SK-N-SH (cell line): ENCODE measurements at regions not wholly inside any gene's neighbourhood (a gene's known extent, or its start where the extent isn't known, plus 50 kb on each side); places are given as distances from the start of the nearest gene placed in this dataset.

Experiments
- CTCF ChIA-PET: fragments of 300-600, 350-600 bp; formaldehyde crosslinking; extraction: SDS; loops from one replicate; lab custom pipeline; 2021; lab: Yijun Ruan, JAX
- POLR2A ChIA-PET: fragments of 350-600 bp; sonication (Branson Sonifier 250); formaldehyde crosslinking; extraction: SDS; loops from one replicate; lab custom pipeline; 2020; ENCODE audit warnings: antibody characterized with exemption, inconsistent platforms; lab: Yijun Ruan, JAX
- DNase-seq: peaks from one replicate; pipeline ENCODE4 v3.0.0; 2012
- H2AFZ ChIP-seq: fragments of 200-600 bp; sonication (generic); 2 replicates; pipeline ENCODE4 v1.8.1; 2016; ENCODE audit warnings: antibody characterized with exemption, mild to moderate bottlenecking, low read depth
- H3F3A ChIP-seq: fragments of 200-600 bp; sonication (generic); replicated peaks from 2 replicates; pipeline ENCODE3; 2016; ENCODE audit warnings: antibody characterized with exemption, mild to moderate bottlenecking; ENCODE audit not compliant: insufficient read depth
- H3K27ac ChIP-seq, 2 experiments: fragments of 200-500 bp in 1 of 2; fragments of 200-600 bp in 1 of 2; sonication (Bioruptor generic) in 1 of 2; sonication (generic), shearing (Covaris generic) in 1 of 2; 2 replicates each; pipeline versions ENCODE4 v1.5.1 to v1.6.1; 2014 to 2016; ENCODE audit warnings: low read depth in 2 of 2, inconsistent platforms in 1 of 2, low read length in 1 of 2, mild to moderate bottlenecking in 1 of 2, mixed read lengths in 1 of 2
- H3K27me3 ChIP-seq: fragments of 200-600 bp; sonication (generic), shearing (Covaris generic); 2 replicates; pipeline ENCODE4 v1.6.1; 2016; ENCODE audit warnings: mixed run types; ENCODE audit not compliant: insufficient read depth
- H3K36me3 ChIP-seq, 2 experiments: fragments of 200-500 bp in 1 of 2; fragments of 200-600 bp in 1 of 2; sonication (Bioruptor generic) in 1 of 2; sonication (generic) in 1 of 2; replicated peaks in 1 of 2; 2 replicates each; pipeline versions ENCODE3 to v1.5.1; 2014 to 2016; ENCODE audit warnings: low read length in 1 of 2, mild to moderate bottlenecking in 1 of 2; ENCODE audit not compliant: insufficient read depth in 2 of 2, control insufficient read depth in 1 of 2
- H3K4me1 ChIP-seq, 2 experiments: fragments of 200-500 bp in 1 of 2; fragments of 200-600 bp in 1 of 2; sonication (Bioruptor generic) in 1 of 2; sonication (generic), shearing (Covaris generic) in 1 of 2; 2 replicates each; pipeline versions ENCODE4 v1.5.1 to v1.6.1; 2014 to 2016; ENCODE audit warnings: low read depth in 1 of 2, low read length in 1 of 2, mixed run types in 1 of 2; ENCODE audit not compliant: insufficient read depth in 2 of 2, control insufficient read depth in 1 of 2
- H3K4me2 ChIP-seq: fragments of 200-600 bp; sonication (generic), shearing (Covaris generic); 2 replicates; pipeline ENCODE4 v1.6.1; 2017; ENCODE audit warnings: mixed run types
- H3K4me3 ChIP-seq, 2 experiments: fragments of 200-500 bp in 1 of 2; fragments of 200-600 bp in 1 of 2; sonication (Bioruptor generic) in 1 of 2; sonication (generic), shearing (Covaris generic) in 1 of 2; 2 replicates each; pipeline versions ENCODE4 v1.5.1 to v1.8.1; 2014 to 2016; ENCODE audit warnings: low read depth in 2 of 2, inconsistent platforms in 1 of 2, low read length in 1 of 2, mild to moderate bottlenecking in 1 of 2, mixed read lengths in 1 of 2, moderate library complexity in 1 of 2
- H3K79me2 ChIP-seq: fragments of 200-600 bp; sonication (generic); 2 replicates; pipeline ENCODE4 v1.8.1; 2017; ENCODE audit warnings: mild to moderate bottlenecking; ENCODE audit not compliant: insufficient read depth
- H3K9ac ChIP-seq: fragments of 200-600 bp; sonication (generic); 2 replicates; pipeline ENCODE4 v1.6.1; 2017; ENCODE audit warnings: mixed run types
- H3K9me2 ChIP-seq: fragments of 200-600 bp; sonication (generic); 2 replicates; pipeline ENCODE4 v1.6.1; 2017; ENCODE audit warnings: mixed run types
- H3K9me3 ChIP-seq: fragments of 200-600 bp; sonication (generic); 2 replicates; pipeline ENCODE4 v1.6.1; 2017; ENCODE audit warnings: mixed run types, mild to moderate bottlenecking, moderate library complexity
- H4K20me1 ChIP-seq: fragments of 200-600 bp; sonication (generic); 2 replicates; pipeline ENCODE4 v1.6.1; 2017; ENCODE audit warnings: mild to moderate bottlenecking, mixed run types; ENCODE audit not compliant: insufficient read depth
- CTCF ChIP-seq: fragments of 200-600 bp; sonication (generic); IDR thresholded peaks from 2 replicates; pipeline ENCODE4 v1.6.1; 2017; ENCODE audit warnings: antibody characterized with exemption, mild to moderate bottlenecking, moderate library complexity
- ELF1 ChIP-seq: IDR thresholded peaks from 2 replicates; pipeline ENCODE4 v1.4.0; 2012
- EP300 ChIP-seq, 2 experiments: IDR thresholded peaks; 2 replicates each; pipeline versions ENCODE4 v1.4.0 to v1.6.1; 2012; ENCODE audit warnings: borderline replicate concordance in 1 of 2, low read depth in 1 of 2, low read length in 1 of 2
- FOXM1 ChIP-seq: IDR thresholded peaks from 2 replicates; pipeline ENCODE4 v1.4.0; 2012; ENCODE audit warnings: low read depth, mild to moderate bottlenecking
- JUND ChIP-seq: IDR thresholded peaks from 2 replicates; pipeline ENCODE4 v1.4.0; 2012
- MEF2A ChIP-seq: IDR thresholded peaks from 2 replicates; pipeline ENCODE4 v1.4.0; 2012; ENCODE audit warnings: low read depth, borderline replicate concordance
- MXI1 ChIP-seq: IDR thresholded peaks from 2 replicates; pipeline ENCODE4 v1.6.1; 2012; ENCODE audit warnings: mild to moderate bottlenecking, low read depth, low read length, improper control_type of control experiment
- NFIC ChIP-seq: IDR thresholded peaks from 2 replicates; pipeline ENCODE4 v1.4.0; 2012; ENCODE audit warnings: borderline replicate concordance
- NRF1 ChIP-seq: IDR thresholded peaks from 2 replicates; pipeline ENCODE4 v1.6.1; 2012; ENCODE audit warnings: low read depth, mild to moderate bottlenecking, low read length
- PBX3 ChIP-seq: IDR thresholded peaks from 2 replicates; pipeline ENCODE4; 2012
- RAD21 ChIP-seq: IDR thresholded peaks from 2 replicates; pipeline ENCODE4 v1.6.1; 2012; ENCODE audit warnings: mild to moderate bottlenecking, low read length
- RFX5 ChIP-seq: IDR thresholded peaks from 2 replicates; pipeline ENCODE4 v1.6.1; 2012; ENCODE audit warnings: mild to moderate bottlenecking, improper control_type of control experiment, low read length
- RXRA ChIP-seq: IDR thresholded peaks from 2 replicates; pipeline ENCODE4 v1.4.0; 2012; ENCODE audit warnings: low read depth, mild to moderate bottlenecking, borderline replicate concordance
- SIN3A ChIP-seq: IDR thresholded peaks from 2 replicates; pipeline ENCODE4 v1.6.1; 2012; ENCODE audit warnings: low read depth, mild to moderate bottlenecking, low read length, moderate library complexity, borderline replicate concordance
- TEAD4 ChIP-seq: IDR thresholded peaks from 2 replicates; pipeline ENCODE4 v1.4.0; 2012; ENCODE audit warnings: mild to moderate bottlenecking, borderline replicate concordance; ENCODE audit not compliant: insufficient read depth
- WGBS: methylation state at CpG from one replicate; pipeline ENCODE4 v1.1.6; 2017; ENCODE audit warnings: low lambda C conversion rate; 5-methylcytosine and 5-hydroxymethylcytosine counted together
- TF ChIP-seq, protein P1 (sequence below): IDR thresholded peaks from 2 replicates; pipeline ENCODE4 v1.4.0; 2012; ENCODE audit warnings: low read depth
- TF ChIP-seq, protein P2 (sequence below): IDR thresholded peaks from 2 replicates; pipeline ENCODE4 v1.4.0; 2012; ENCODE audit warnings: low read depth, borderline replicate concordance
- TF ChIP-seq, protein P3 (sequence below): IDR thresholded peaks from 2 replicates; pipeline ENCODE4 v1.6.1; 2012; ENCODE audit warnings: mild to moderate bottlenecking, low read depth, low read length, moderate library complexity

DNA sequence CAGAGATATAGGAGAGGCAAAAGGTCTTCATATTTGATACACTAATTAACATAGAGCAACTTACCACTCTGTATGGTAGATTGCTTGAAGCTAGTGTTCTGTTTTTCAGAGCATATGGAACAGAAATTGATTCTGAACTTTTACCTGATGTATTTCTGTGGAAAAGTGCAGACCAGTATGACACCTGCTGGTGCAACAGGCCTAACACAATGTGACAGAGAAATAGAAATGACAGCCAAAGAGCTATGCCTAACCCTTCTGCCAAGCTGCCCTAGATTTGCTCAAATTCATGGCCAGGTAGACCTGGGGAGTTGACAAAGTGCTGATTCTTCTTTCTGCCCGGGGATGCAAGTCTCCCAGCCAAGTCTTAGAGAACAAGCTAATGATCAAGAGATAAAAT lies 65.4 kb upstream of the RNF180 start:
- no peak overlapping the region for H2AFZ ChIP-seq
- 0% methylated on average over 1 of the region's 1 CpG for WGBS
- H3K4me3 ChIP-seq, result no peak overlapping the region
- no peaks in the 10 kb centered on the region for H3K4me1 ChIP-seq
- ChIA-PET CTCF (interaction anchor here (0.9 kb wide), 1 partner anchor 16 kb away, joined by 3 read pairs; no protein-coding TSS in a partner anchor), POLR2A (no interaction called here)
- no peaks in the 10 kb centered on the region for H3K9me3 ChIP-seq
- no peak overlapping the region for H3K4me2 ChIP-seq
- no peaks in the 10 kb centered on the region for H4K20me1 ChIP-seq
- no peak overlapping the region for H3K27ac ChIP-seq
- no peak for TF ChIP-seq PBX3
- TF ChIP-seq, protein P1, sequence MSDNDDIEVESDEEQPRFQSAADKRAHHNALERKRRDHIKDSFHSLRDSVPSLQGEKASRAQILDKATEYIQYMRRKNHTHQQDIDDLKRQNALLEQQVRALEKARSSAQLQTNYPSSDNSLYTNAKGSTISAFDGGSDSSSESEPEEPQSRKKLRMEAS, result no peak
- no peak for TF ChIP-seq RXRA
- no peak for TF ChIP-seq ELF1
- no peak for TF ChIP-seq FOXM1
- TF ChIP-seq, protein P2, sequence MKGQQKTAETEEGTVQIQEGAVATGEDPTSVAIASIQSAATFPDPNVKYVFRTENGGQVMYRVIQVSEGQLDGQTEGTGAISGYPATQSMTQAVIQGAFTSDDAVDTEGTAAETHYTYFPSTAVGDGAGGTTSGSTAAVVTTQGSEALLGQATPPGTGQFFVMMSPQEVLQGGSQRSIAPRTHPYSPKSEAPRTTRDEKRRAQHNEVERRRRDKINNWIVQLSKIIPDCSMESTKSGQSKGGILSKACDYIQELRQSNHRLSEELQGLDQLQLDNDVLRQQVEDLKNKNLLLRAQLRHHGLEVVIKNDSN, result no peak
- no peak for TF ChIP-seq EP300 (IDR thresholded peaks at IDR 0.05; ENCODE audit: borderline replicate concordance in 1 of 2, low read depth in 1 of 2, low read length in 1 of 2)
- TF ChIP-seq, protein P3, sequence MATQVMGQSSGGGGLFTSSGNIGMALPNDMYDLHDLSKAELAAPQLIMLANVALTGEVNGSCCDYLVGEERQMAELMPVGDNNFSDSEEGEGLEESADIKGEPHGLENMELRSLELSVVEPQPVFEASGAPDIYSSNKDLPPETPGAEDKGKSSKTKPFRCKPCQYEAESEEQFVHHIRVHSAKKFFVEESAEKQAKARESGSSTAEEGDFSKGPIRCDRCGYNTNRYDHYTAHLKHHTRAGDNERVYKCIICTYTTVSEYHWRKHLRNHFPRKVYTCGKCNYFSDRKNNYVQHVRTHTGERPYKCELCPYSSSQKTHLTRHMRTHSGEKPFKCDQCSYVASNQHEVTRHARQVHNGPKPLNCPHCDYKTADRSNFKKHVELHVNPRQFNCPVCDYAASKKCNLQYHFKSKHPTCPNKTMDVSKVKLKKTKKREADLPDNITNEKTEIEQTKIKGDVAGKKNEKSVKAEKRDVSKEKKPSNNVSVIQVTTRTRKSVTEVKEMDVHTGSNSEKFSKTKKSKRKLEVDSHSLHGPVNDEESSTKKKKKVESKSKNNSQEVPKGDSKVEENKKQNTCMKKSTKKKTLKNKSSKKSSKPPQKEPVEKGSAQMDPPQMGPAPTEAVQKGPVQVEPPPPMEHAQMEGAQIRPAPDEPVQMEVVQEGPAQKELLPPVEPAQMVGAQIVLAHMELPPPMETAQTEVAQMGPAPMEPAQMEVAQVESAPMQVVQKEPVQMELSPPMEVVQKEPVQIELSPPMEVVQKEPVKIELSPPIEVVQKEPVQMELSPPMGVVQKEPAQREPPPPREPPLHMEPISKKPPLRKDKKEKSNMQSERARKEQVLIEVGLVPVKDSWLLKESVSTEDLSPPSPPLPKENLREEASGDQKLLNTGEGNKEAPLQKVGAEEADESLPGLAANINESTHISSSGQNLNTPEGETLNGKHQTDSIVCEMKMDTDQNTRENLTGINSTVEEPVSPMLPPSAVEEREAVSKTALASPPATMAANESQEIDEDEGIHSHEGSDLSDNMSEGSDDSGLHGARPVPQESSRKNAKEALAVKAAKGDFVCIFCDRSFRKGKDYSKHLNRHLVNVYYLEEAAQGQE, result no peak
- no peak for TF ChIP-seq MXI1
- no peak for TF ChIP-seq CTCF
- TF ChIP-seq MEF2A, result no peak
- no peak for TF ChIP-seq TEAD4
- TF ChIP-seq NRF1, result no peak
- TF ChIP-seq RFX5, result no peak
- TF ChIP-seq SIN3A, result no peak
- no peak for TF ChIP-seq JUND
- no peak for TF ChIP-seq RAD21
- TF ChIP-seq NFIC, result no peak
- no peaks in the 10 kb centered on the region for H3K9me2 ChIP-seq
- no peaks in the 10 kb centered on the region for H3K36me3 ChIP-seq
- H3F3A ChIP-seq, result no peaks in the 10 kb centered on the region
- H3K9ac ChIP-seq, result no peak overlapping the region
- no peaks in the 10 kb centered on the region for H3K27me3 ChIP-seq
- DNase-seq, result no peak
- no peaks in the 10 kb centered on the region for H3K79me2 ChIP-seq
